Smooth muscle cell (in vitro differentiated cells): ENCODE measurements at regions not wholly inside any gene's neighbourhood (a gene's known extent, or its start where the extent isn't known, plus 50 kb on each side); places are given as distances from the start of the nearest gene placed in this dataset.

ENCODE experiments used
- DNase-seq: peaks from one replicate; lab custom pipeline; 2025; ENCODE audit not compliant: unreplicated experiment; lab: John Stamatoyannopoulos, UW
- H2AFZ ChIP-seq: fragments of 200-600 bp; sonication (generic); 2 replicates; pipeline ENCODE4 v1.6.0; 2016; ENCODE audit warnings: antibody characterized with exemption, low read depth, mild to moderate bottlenecking
- H3F3A ChIP-seq: fragments of 200-600 bp; sonication (generic); 2 replicates; pipeline ENCODE4 v1.6.0; 2017; ENCODE audit warnings: antibody characterized with exemption, low read depth
- H3K27ac ChIP-seq: fragments of 200-600 bp; sonication (generic); 2 replicates; pipeline ENCODE4 v1.5.1; 2016; ENCODE audit warnings: low read depth, mild to moderate bottlenecking
- H3K27me3 ChIP-seq: fragments of 200-600 bp; sonication (generic); 2 replicates; pipeline ENCODE4 v1.6.1; 2016; ENCODE audit warnings: low read depth, mild to moderate bottlenecking
- H3K36me3 ChIP-seq: fragments of 200-600 bp; sonication (generic); 2 replicates; pipeline ENCODE4 v1.5.1; 2016; ENCODE audit warnings: low read depth
- H3K4me1 ChIP-seq: fragments of 200-600 bp; sonication (generic); 2 replicates; pipeline ENCODE4 v1.5.1; 2016; ENCODE audit warnings: low read depth
- H3K4me2 ChIP-seq: fragments of 200-600 bp; sonication (generic); 2 replicates; pipeline ENCODE4 v1.6.0; 2016; ENCODE audit warnings: mild to moderate bottlenecking
- H3K4me3 ChIP-seq: fragments of 200-600 bp; sonication (generic); 2 replicates; pipeline ENCODE4 v1.5.1; 2016; ENCODE audit warnings: mild to moderate bottlenecking
- H3K79me2 ChIP-seq: fragments of 200-600 bp; sonication (generic); 2 replicates; pipeline ENCODE4 v1.6.0; 2016; ENCODE audit warnings: low read depth, mild to moderate bottlenecking
- H3K9ac ChIP-seq: fragments of 200-600 bp; sonication (generic); 2 replicates; pipeline ENCODE4 v1.6.0; 2016; ENCODE audit warnings: low read depth
- H3K9me3 ChIP-seq: fragments of 200-600 bp; sonication (generic); replicated peaks from 2 replicates; pipeline ENCODE4 v1.5.1; 2016; ENCODE audit warnings: low read depth
- H4K20me1 ChIP-seq: fragments of 200-600 bp; sonication (generic); 2 replicates; pipeline ENCODE4 v1.6.0; 2016; ENCODE audit warnings: low read depth
- CTCF ChIP-seq: fragments of 200-600 bp; sonication (generic); IDR thresholded peaks from 2 replicates; pipeline ENCODE4 v1.5.1; 2017; ENCODE audit warnings: borderline replicate concordance, mild to moderate bottlenecking, antibody characterized with exemption; ENCODE audit not compliant: insufficient read depth, poor library complexity, severe bottlenecking
- WGBS: methylation state at CpG from one replicate; pipeline ENCODE4 v1.1.7; 2016; ENCODE audit warnings: low lambda C conversion rate; 5-methylcytosine and 5-hydroxymethylcytosine counted together

- no peaks in the 10 kb centered on the region for H3K79me2 ChIP-seq
- 86% methylated on average over 3 of the region's 3 CpGs for WGBS
- no peak for DNase-seq
- no peaks in the 10 kb centered on the region for H3K9me3 ChIP-seq
- no peak for TF ChIP-seq CTCF
- H3K4me1 ChIP-seq, result no peaks in the 10 kb centered on the region
- no peaks in the 10 kb centered on the region for H3K27me3 ChIP-seq
- no peak overlapping the region for H3K27ac ChIP-seq
- no peaks in the 10 kb centered on the region for H3K36me3 ChIP-seq
- H2AFZ ChIP-seq, result no peak overlapping the region
- no peak overlapping the region for H3K9ac ChIP-seq
- no peak overlapping the region for H3K4me3 ChIP-seq
- no peaks in the 10 kb centered on the region for H3F3A ChIP-seq
- no peak overlapping the region for H3K4me2 ChIP-seq
- H4K20me1 ChIP-seq, result no peaks in the 10 kb centered on the region
These were observed 72.6 kb upstream of the CDIN1 start for GRCh38 chr15:36506733-36507356.

- H3K9me3 ChIP-seq, result no peaks in the 10 kb centered on the region
- no peak for TF ChIP-seq CTCF
- H3K4me2 ChIP-seq, result no peak overlapping the region
- no peak overlapping the region for H3K4me3 ChIP-seq
- no peaks in the 10 kb centered on the region for H3F3A ChIP-seq
- H3K27ac ChIP-seq, result no peak overlapping the region
- no peak for DNase-seq
- H3K9ac ChIP-seq, result no peak overlapping the region
- no peaks in the 10 kb centered on the region for H3K36me3 ChIP-seq
- 47% methylated on average over 1 of the region's 1 CpG for WGBS
- no peak overlapping the region for H2AFZ ChIP-seq
- H3K79me2 ChIP-seq, result no peaks in the 10 kb centered on the region
- no peaks in the 10 kb centered on the region for H3K4me1 ChIP-seq
- no peaks in the 10 kb centered on the region for H3K27me3 ChIP-seq
- H4K20me1 ChIP-seq, result no peaks in the 10 kb centered on the region
These were observed 72.0 kb upstream of the CDIN1 start for GRCh38 chr15:36507458-36507857.

- no peak for TF ChIP-seq CTCF
- Histone ChIP-seq H3F3A (no peaks in the 10 kb centered on the region), H3K27me3 (no peaks in the 10 kb centered on the region), H3K27ac (no peak overlapping the region), H4K20me1 (no peaks in the 10 kb centered on the region), H3K9me3 (no peaks in the 10 kb centered on the region), H3K4me1 (no peaks in the 10 kb centered on the region), H3K4me3 (no peak overlapping the region), H2AFZ (no peak overlapping the region), H3K9ac (no peak overlapping the region), H3K36me3 (no peaks in the 10 kb centered on the region), H3K4me2 (no peak overlapping the region), H3K79me2 (no peaks in the 10 kb centered on the region)
- DNase-seq, result no peak
- 95% methylated on average over 3 of the region's 3 CpGs for WGBS
These were observed 67.8 kb upstream of the CDIN1 start for GRCh38 chr15:36511594-36511993.

GRCh38 chr15:36517758-36518157 is 61.7 kb upstream of the CDIN1 start:
- 96% methylated on average over 1 of the region's 1 CpG for WGBS

More at GRCh38 chr15:36517758-36518157, 61.7 kb upstream of the CDIN1 start:
- DNase-seq, result no peak
- Histone ChIP-seq H3F3A (no peaks in the 10 kb centered on the region), H3K4me2 (no peak overlapping the region), H3K9me3 (no peaks in the 10 kb centered on the region), H3K4me3 (no peak overlapping the region), H2AFZ (no peak overlapping the region), H3K4me1 (no peaks in the 10 kb centered on the region), H3K27ac (no peak overlapping the region), H3K9ac (no peak overlapping the region), H4K20me1 (no peaks in the 10 kb centered on the region), H3K27me3 (no peaks in the 10 kb centered on the region), H3K79me2 (no peaks in the 10 kb centered on the region), H3K36me3 (no peaks in the 10 kb centered on the region)
- no peak for TF ChIP-seq CTCF
